HUES64 (cell line): ENCODE measurements at regions not wholly inside any gene's neighbourhood (a gene's known extent, or its start where the extent isn't known, plus 50 kb on each side); places are given as distances from the start of the nearest gene placed in this dataset.

Experiments used
- H3K27ac ChIP-seq: 2 replicates; pipeline ENCODE4 v1.7.0; 2013; ENCODE audit warnings: low read depth, low read length, inconsistent platforms
- H3K27me3 ChIP-seq: 2 replicates; pipeline ENCODE4 v1.6.1; 2013; ENCODE audit warnings: mild to moderate bottlenecking, low read length; ENCODE audit not compliant: insufficient read depth
- H3K36me3 ChIP-seq: 2 replicates; pipeline ENCODE4 v1.6.1; 2013; ENCODE audit warnings: mild to moderate bottlenecking, low read length; ENCODE audit not compliant: insufficient read depth
- H3K4me1 ChIP-seq: 2 replicates; pipeline ENCODE4 v1.6.1; 2013; ENCODE audit warnings: mild to moderate bottlenecking, low read length, moderate library complexity; ENCODE audit not compliant: insufficient read depth
- H3K4me3 ChIP-seq: 2 replicates; pipeline ENCODE4 v1.5.1; 2013; ENCODE audit warnings: mild to moderate bottlenecking, low read length, moderate library complexity
- H3K9ac ChIP-seq: 2 replicates; pipeline ENCODE4 v1.6.1; 2013; ENCODE audit warnings: mild to moderate bottlenecking, low read depth, low read length
- H3K9me3 ChIP-seq: 2 replicates; pipeline ENCODE4 v1.6.1; 2013; ENCODE audit warnings: low read depth, low read length; ENCODE audit not compliant: insufficient read depth
- WGBS: fragments of 150-250, 120-280 bp; methylation state at CpG from one replicate; pipeline ENCODE4 v1.1.7; 2013; ENCODE audit warnings: missing lambda C conversion rate; 5-methylcytosine and 5-hydroxymethylcytosine counted together

- WGBS: 95% methylated on average over 3 of the region's 3 CpGs
- Histone ChIP-seq H3K9me3 (no peaks in the 10 kb centered on the region), H3K27me3 (no peaks in the 10 kb centered on the region), H3K36me3 (no peaks in the 10 kb centered on the region), H3K27ac (no peak overlapping the region), H3K9ac (no peak overlapping the region), H3K4me3 (no peak overlapping the region), H3K4me1 (no peaks in the 10 kb centered on the region)
Observed at GRCh38 chr22:48205790-48206189, 1443.3 kb downstream of the TBC1D22A start.

DNA sequence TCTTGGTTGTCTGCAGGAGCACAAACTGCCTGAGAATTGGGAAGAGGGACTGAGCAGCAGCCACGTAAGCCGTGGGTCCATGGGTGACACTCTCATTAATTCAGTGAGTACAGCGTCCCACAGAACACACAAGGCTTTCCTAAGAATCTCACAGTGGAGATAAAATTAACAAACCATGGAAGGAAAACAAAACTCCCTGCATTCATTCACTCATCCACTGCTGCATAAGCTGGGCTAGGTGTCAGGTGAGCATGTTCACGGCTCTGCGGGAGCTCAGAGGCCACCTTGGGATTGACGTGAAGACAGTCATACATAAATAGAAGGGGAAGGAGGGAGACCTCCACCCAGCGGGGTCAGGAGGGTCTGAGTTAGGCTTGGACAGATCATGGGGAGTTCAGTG is 1442.7 kb downstream of the TBC1D22A start:
- 96% methylated on average over 7 of the region's 7 CpGs for WGBS
- Histone ChIP-seq H3K4me1 (no peaks in the 10 kb centered on the region), H3K4me3 (no peak overlapping the region), H3K9ac (no peak overlapping the region), H3K36me3 (no peaks in the 10 kb centered on the region), H3K27me3 (no peaks in the 10 kb centered on the region), H3K9me3 (no peaks in the 10 kb centered on the region), H3K27ac (no peak overlapping the region)

DNA sequence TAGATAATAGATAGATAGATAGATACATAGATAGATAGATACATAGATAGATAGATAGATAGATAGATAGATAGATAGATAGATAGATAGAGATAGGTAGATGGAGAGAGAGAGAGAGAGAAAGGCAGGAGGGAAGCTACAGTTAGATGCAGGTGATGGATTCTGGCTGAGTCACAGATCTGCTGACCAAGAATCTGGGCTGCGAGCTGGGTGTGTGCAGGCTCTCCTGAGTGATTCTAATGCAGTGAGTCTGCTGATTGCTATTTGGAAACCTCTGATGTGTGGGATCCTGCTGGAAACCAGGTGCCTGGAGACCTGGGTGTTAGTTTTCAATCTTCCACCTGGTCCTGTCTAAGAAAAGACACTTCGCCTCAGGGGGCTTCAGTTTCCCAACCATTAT is 1441.8 kb downstream of the TBC1D22A start:
- Histone ChIP-seq H3K4me3 (no peak overlapping the region), H3K4me1 (peaks cover 4% of the 10 kb centered on the region; the same call in 1 of the 2 replicates), H3K9me3 (no peaks in the 10 kb centered on the region), H3K27ac (no peak overlapping the region), H3K36me3 (no peaks in the 10 kb centered on the region), H3K27me3 (no peaks in the 10 kb centered on the region), H3K9ac (no peak overlapping the region)
- WGBS: 90% methylated on average over 2 of the region's 2 CpGs

GRCh38 chr22:48199667-48200066 is 1437.2 kb downstream of the TBC1D22A start:
- Histone ChIP-seq H3K27ac (no peak overlapping the region), H3K4me1 (peaks cover 5% of the 10 kb centered on the region; the same call in 1 of the 2 replicates), H3K36me3 (no peaks in the 10 kb centered on the region), H3K27me3 (no peaks in the 10 kb centered on the region), H3K4me3 (no peak overlapping the region), H3K9me3 (no peaks in the 10 kb centered on the region), H3K9ac (no peak overlapping the region)
- WGBS: 95% methylated on average over 7 of the region's 7 CpGs

GRCh38 chr22:48198489-48199459 is 1436.3 kb downstream of the TBC1D22A start:
- Histone ChIP-seq H3K27ac (no peak overlapping the region), H3K36me3 (no peaks in the 10 kb centered on the region), H3K9me3 (no peaks in the 10 kb centered on the region), H3K9ac (no peak overlapping the region), H3K4me1 (peaks cover 5% of the 10 kb centered on the region; the same call in 1 of the 2 replicates), H3K4me3 (no peak overlapping the region), H3K27me3 (no peaks in the 10 kb centered on the region)
- 90% methylated on average over 11 of the region's 11 CpGs for WGBS

DNA sequence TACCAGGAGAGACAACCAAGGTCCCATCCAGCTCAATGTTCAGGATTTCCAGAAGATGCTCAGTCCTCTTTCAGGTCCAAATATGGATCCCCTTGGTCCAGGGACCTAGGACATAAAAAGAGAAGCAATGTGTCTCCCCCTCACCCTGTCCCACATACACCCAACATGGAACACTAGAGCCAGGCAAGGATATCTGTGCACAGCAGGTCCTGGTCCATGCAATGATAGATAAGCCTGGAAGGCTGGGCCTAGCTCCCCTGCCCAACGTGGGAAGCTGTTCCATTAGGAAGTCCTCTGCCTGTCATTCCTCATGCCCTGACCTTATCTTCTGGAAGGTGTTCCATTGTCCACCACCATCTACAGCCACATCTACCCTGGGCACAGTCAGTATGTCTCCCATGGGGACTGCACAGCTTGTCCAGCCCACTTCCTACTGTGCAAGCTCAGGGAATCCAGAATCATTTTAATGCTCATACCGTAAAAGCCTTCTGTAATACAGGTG is 1434.8 kb downstream of the TBC1D22A start:
- WGBS: 94% methylated on average over 1 of the region's 2 CpGs

DNA sequence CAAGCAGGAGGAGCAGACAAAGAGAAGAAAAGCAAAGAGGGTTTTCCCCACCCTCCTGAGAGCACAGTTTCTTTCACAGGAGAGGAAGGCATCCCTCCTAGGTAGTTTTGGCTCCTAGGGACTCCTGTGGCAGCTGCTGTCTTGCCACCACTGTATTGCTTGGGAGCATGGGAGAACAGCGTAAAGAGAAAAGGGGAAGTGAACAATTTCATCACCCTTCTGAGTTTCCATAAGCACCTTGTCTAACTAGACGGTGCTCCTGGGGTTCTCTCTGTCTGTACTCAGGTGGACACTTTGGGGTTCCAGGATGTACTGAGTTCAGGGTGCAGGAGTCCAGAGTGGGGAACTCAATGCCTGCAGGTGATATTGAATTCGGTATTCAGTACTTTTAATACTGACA is 1430.5 kb downstream of the TBC1D22A start:
- peaks cover 22% of the 10 kb centered on the region for H3K9me3 ChIP-seq
- WGBS: 97% methylated on average over 3 of the region's 3 CpGs
- H3K9ac ChIP-seq: no peak overlapping the region
- no peak overlapping the region for H3K4me3 ChIP-seq
- peaks cover 7% of the 10 kb centered on the region for H3K4me1 ChIP-seq
- no peak overlapping the region for H3K27ac ChIP-seq
- H3K36me3 ChIP-seq: no peaks in the 10 kb centered on the region
- H3K27me3 ChIP-seq: no peaks in the 10 kb centered on the region

More for the DNA sequence above, 1434.8 kb downstream of the TBC1D22A start:
- Histone ChIP-seq H3K9me3 (peaks cover 1% of the 10 kb centered on the region; the same call in 1 of the 2 replicates), H3K36me3 (no peaks in the 10 kb centered on the region), H3K4me3 (no peak overlapping the region), H3K27ac (no peak overlapping the region), H3K9ac (no peak overlapping the region), H3K27me3 (no peaks in the 10 kb centered on the region), H3K4me1 (peaks cover 5% of the 10 kb centered on the region; the same call in 1 of the 2 replicates)

GRCh38 chr22:48192071-48192470 is 1429.6 kb downstream of the TBC1D22A start:
- no peaks in the 10 kb centered on the region for H3K36me3 ChIP-seq
- WGBS: 100% methylated on average over 1 of the region's 1 CpG
- no peak overlapping the region for H3K27ac ChIP-seq
- H3K4me3 ChIP-seq: no peak overlapping the region
- H3K9me3 ChIP-seq: peaks cover 22% of the 10 kb centered on the region
- H3K27me3 ChIP-seq: no peaks in the 10 kb centered on the region
- no peak overlapping the region for H3K9ac ChIP-seq
- H3K4me1 ChIP-seq: peaks cover 8% of the 10 kb centered on the region

GRCh38 chr22:48188231-48188721 is 1425.8 kb downstream of the TBC1D22A start:
- Histone ChIP-seq H3K27ac (no peak overlapping the region), H3K4me3 (no peak overlapping the region), H3K4me1 (peaks cover 8% of the 10 kb centered on the region), H3K27me3 (no peaks in the 10 kb centered on the region), H3K9ac (no peak overlapping the region), H3K36me3 (no peaks in the 10 kb centered on the region), H3K9me3 (peaks cover 22% of the 10 kb centered on the region)
- WGBS: 81% methylated on average over 6 of the region's 7 CpGs

- Histone ChIP-seq H3K36me3 (no peaks in the 10 kb centered on the region), H3K27ac (no peak overlapping the region), H3K9me3 (peaks cover 21% of the 10 kb centered on the region), H3K27me3 (no peaks in the 10 kb centered on the region), H3K4me1 (peaks cover 8% of the 10 kb centered on the region), H3K9ac (no peak overlapping the region), H3K4me3 (no peak overlapping the region)
- 62% methylated on average over 8 of the region's 8 CpGs for WGBS
Observed at GRCh38 chr22:48187356-48187755, 1424.9 kb downstream of the TBC1D22A start.

DNA sequence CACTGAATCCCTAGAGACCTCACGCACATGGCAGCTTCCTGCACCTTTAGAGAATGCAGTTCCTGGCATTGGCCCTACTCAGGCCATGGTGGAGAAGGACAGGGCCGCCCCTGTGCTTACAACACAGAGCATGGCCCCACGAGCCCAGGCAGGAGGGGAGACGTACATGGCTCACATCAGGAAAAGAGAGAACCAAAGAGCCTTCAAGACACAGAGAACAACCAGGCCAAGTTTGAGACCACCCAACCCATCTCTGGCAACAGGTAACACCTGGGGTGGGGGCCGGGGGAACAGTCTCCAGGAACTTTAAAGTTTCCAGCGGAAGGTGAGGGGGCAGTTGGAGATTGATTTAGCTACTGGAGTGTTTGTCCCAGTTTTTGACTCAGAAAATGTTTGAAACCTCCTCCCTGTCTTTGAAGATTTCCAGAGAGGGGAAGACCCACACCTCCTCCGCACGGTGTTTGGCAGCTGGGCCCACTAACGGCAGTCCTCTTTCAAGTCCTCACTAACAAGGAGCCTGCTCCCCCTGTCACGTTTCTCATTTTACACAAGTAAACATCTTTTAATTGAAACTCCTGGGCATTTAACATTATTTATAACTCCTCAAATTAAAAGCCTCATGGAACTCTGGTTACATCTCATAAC is 1423.8 kb downstream of the TBC1D22A start:
- 94% methylated on average over 10 of the region's 10 CpGs for WGBS

More for the DNA sequence above, 1423.8 kb downstream of the TBC1D22A start:
- Histone ChIP-seq H3K4me1 (peaks cover 8% of the 10 kb centered on the region), H3K4me3 (no peak overlapping the region), H3K9me3 (peaks cover 11% of the 10 kb centered on the region), H3K27me3 (no peaks in the 10 kb centered on the region), H3K9ac (no peak overlapping the region), H3K27ac (no peak overlapping the region), H3K36me3 (no peaks in the 10 kb centered on the region)
